8988T (cell line): ENCODE measurements at regions not wholly inside any gene's neighbourhood (a gene's known extent, or its start where the extent isn't known, plus 50 kb on each side); places are given as distances from the start of the nearest gene placed in this dataset.

ENCODE experiments used
- DNase-seq: peaks from one replicate; pipeline ENCODE4 v3.0.0; 2011

- DNase-seq: no peak
Measured at GRCh38 chr17:34110315-34110714, 144.8 kb upstream of the CCL2 start.

GRCh38 chr17:34113089-34113488 lies 142.0 kb upstream of the CCL2 start:
- no peak for DNase-seq

- no peak for DNase-seq
Measured at GRCh38 chr17:34114174-34114573, 140.9 kb upstream of the CCL2 start.

DNA sequence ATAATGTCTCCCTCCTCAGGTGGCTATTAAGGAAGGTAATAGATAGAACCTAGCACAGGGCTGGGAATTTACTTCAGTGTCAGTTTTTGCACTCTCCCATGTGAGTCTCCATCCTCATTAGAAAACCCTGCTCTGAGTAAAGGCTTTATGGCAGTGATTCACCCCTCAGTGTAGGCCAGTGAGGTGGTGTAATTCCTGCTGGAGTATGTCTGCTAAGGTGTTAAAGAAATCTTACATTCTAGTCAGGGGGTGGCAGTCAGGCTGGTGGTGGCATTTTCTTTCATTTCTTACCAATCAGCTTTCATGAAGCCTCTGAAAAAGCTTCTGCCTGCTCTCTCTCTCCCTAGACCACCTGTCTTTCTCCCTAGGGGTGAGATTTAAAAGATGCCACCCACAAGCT lies 138.8 kb upstream of the CCL2 start:
- DNase-seq: no peak

DNA sequence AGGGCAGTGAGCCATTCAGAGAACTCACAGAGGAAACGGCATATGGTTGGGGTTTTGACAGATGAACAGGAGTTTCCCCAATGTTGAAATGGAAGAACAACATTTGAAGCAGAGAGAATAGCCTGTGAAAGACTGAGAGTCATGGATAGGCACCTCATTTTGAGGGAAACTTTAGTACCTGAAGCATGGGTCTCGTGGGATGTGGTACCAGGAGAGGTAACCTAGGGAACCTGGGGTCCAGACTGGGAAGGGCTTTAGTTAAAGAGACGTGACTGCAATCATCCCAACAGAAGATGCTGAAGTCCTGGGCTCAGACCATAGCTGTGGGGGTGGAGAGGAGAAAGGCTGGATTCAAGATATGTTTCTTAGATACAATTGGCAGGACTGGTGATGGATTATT lies 137.8 kb upstream of the CCL2 start:
- no peak for DNase-seq

GRCh38 chr17:34117811-34118210 lies 137.3 kb upstream of the CCL2 start:
- DNase-seq: no peak

GRCh38 chr17:34118564-34118963 lies 136.5 kb upstream of the CCL2 start:
- DNase-seq: no peak

DNA sequence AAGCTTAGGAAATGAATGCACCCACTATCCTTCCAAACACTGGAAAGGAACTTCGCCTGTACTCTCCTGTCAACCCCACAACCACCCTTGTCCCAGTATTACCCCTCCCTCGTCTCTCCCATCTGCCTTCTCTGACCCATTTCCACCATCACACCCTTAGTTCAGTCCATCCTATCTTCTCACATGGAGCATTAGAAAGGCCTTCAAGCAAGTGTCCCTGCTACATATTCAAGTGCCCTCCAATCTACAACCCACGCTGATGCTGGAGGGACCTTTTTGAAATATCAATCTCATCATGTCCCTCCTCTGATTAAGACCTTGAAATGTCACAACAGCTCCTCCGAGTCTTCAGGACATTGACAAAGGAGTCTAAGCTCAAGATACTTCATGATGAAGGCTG lies 133.8 kb upstream of the CCL2 start:
- DNase-seq: no peak

DNA sequence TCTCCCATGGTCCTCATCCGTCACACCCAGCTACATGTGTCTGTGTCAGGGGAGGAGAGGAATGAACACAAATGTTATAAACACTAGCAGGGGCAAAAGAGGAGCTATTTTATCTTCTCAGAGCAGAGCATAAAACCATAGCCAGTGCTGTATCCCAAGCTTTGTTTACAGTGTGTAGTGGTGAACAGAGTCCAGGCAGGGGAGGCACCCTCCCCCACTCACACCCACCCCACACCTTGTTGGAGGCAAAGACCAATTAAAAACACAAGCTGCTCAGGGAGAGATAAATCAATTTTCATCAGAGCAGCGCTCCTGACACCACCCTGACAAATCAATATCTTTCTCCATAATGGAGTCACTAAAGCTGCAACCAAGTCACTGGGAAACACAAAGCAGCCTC lies 132.6 kb upstream of the CCL2 start:
- no peak for DNase-seq

DNA sequence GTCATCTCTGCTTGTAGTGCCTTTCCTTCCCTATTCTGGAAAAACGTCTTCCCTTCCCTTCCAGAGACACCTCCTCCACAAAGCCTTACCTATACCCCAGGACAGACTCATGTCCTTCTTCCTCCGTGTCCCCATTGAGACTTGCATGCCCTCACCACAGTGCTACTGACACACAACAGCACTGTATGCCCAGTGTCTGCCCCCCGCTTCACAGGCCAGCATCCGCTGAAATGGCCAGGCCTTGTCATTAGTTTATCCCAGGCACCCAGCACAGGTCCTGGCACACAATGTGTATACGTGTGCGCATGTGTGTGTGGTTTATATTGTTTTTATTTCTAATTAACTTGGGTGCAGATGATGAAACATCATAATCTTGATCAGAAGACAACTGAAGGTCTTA lies 130.1 kb upstream of the CCL2 start:
- no peak for DNase-seq

- DNase-seq: no peak
Measured at GRCh38 chr17:34125921-34126320, 129.2 kb upstream of the CCL2 start.

GRCh38 chr17:34126496-34126895 lies 128.6 kb upstream of the CCL2 start:
- DNase-seq: no peak

DNA sequence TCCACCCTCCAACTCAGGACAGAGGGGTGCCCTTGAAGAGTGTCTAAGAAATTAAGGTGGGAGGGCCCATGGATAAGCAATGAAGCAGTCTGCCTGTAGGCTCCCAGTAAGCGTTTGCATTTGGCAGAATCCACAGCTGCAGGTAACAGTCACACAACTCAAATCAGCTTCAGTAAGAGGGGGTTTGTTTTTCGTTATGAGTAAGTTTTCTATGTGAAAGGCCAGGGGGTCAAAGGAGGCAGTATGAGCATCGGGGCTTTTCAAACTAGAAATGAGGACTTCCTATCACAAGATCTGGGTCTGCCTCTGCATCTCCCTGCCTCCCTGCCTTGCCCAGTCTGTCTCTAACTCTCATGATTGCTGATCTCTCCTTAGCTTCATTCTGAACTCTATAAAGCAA lies 128.1 kb upstream of the CCL2 start:
- DNase-seq: no peak

GRCh38 chr17:34130544-34130943 lies 124.5 kb upstream of the CCL2 start:
- no peak for DNase-seq

GRCh38 chr17:34131386-34131785 lies 123.7 kb upstream of the CCL2 start:
- DNase-seq: no peak

GRCh38 chr17:34133350-34133749 lies 121.7 kb upstream of the CCL2 start:
- DNase-seq: no peak

- no peak for DNase-seq
Measured at GRCh38 chr17:34135841-34136240, 119.2 kb upstream of the CCL2 start.

- no peak for DNase-seq
Measured at GRCh38 chr17:34140006-34140405, 115.1 kb upstream of the CCL2 start.

DNA sequence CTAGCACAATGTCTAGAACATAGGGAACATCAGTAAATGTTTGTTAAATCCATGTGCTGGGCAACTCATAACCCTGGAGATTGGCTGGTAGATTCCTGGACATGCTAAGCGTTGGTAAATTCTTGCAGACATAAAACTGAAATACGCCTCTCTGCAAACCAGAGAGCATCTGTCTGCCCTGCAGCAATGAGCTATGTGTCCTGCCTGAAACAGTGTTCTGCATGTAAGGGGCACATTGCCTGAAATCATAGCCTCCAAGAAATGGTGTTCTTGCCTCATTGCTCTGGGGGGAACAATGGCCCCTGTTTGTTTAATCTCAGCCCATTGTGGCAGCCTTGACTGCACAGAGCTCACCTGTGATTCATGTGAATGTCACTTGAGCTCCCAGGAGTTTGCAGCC lies 113.5 kb upstream of the CCL2 start:
- DNase-seq: no peak

DNA sequence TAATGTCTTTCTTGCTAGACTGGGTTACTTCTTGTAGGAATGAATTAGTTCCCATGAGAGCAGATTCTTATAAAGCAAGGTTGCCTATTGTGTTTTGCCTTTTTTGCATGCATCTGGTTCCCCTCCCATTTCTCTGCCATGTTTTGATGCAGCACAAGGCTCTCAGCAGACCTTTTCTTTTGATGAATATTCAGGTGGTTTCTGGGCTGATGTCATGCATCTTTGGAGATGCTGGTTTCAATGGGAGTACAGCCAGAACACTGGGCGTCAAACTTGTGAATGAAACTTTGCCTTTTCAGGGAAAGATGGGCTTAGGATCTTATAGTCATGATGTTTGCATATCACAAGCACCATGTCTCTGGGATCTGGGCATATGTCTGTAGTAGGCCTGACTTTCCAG lies 111.7 kb upstream of the CCL2 start:
- no peak for DNase-seq

DNA sequence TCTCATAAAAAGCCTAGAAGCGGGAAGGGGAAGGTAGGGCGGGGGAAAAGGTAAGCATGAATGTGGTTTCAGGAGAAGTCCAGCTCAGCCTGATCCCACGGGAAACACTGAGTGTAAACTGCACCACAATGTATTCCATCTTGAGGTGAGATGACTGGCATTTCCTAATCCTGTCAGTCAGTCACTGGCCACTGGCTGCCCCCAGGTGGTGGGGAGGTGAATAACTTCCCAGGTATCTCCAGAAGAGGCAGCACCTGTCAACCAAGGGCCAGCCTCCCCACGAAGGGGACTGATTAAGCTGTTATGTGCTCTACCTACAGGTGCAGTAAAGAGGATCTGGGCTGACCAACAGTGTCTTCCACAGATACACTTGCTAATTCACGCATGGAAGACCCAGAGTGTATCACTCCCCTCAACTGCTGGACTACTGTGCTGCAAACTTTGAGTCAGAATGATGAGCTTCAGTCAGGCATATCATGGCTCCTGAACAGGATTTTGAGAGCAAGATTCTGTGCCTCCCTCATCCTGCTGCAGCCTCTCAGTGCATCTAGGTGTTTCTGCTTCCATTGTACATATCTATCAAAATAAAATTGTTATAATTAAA lies 108.5 kb upstream of the CCL2 start:
- DNase-seq: no peak

GRCh38 chr17:34151102-34151501 lies 104.0 kb upstream of the CCL2 start:
- DNase-seq: no peak

DNA sequence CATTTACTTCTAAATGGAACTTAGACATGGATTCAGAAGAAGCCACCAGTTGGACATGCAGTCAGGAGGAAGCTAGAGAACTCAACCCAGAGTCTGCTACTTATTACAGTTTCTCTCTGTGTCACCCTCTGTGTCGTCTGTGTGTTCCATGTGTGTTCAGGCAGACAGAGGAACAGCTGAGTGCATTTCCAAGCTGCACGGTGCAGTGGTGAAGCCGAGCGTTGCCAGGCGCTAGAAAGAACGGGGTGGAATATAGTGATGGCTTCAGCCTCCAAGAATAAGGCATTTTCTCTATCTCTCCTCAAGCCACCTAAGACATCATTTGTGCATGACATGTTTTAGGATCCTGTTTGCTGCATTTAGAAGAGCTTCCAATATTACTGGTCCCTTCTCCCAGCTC lies 101.1 kb upstream of the CCL2 start:
- no peak for DNase-seq

GRCh38 chr17:34154961-34155730 lies 99.9 kb upstream of the CCL2 start:
- no peak for DNase-seq

- DNase-seq: no peak
Measured at GRCh38 chr17:34155947-34156346, 99.1 kb upstream of the CCL2 start.
